Brain pericyte (primary cell): ENCODE measurements at regions not wholly inside any gene's neighbourhood (a gene's known extent, or its start where the extent isn't known, plus 50 kb on each side); places are given as distances from the start of the nearest gene placed in this dataset.

ENCODE experiments used
- DNase-seq: peaks from one replicate; pipeline ENCODE4 v3.0.0-alpha.2; 2012; ENCODE audit warnings: low read depth, low spot score

DNA sequence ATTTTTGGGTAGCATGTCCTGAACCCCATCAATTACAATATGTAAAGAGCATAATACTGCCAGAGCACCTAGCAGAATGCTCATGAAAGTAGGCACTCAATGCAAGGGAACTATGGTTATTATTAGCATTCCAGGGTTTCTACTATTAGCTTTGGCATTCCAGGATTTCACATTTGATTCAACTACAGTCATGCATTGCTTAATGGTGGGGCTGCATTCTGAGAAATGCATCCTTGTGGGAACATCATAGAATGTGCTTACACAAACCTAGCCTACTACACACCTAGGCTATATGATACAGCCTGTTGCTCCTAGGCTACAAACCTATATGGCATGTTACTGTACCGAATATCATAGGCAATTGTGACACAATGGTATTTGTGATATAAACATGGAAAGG, 247.8 kb downstream of the CD83 start:
- DNase-seq = no peak

DNA sequence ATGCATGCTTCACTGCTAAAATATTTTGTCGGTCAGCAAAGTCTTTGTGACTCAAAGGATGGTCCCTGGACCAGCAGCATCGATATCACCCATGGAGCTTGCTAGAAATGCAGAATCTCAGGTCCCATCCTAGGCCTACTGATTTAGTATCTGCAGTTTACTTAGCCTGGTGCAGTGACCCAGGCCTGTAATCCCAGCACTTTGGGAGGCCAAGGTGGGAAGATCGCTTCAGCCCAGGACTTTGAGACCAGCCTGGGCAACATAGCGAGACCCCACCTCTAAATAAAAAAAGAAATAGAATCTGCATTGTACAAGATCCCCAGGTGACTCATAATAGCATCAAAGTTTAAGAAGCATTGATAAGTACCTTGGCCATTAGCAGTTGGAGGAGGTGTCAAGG, 248.7 kb downstream of the CD83 start:
- DNase-seq = no peak

DNA sequence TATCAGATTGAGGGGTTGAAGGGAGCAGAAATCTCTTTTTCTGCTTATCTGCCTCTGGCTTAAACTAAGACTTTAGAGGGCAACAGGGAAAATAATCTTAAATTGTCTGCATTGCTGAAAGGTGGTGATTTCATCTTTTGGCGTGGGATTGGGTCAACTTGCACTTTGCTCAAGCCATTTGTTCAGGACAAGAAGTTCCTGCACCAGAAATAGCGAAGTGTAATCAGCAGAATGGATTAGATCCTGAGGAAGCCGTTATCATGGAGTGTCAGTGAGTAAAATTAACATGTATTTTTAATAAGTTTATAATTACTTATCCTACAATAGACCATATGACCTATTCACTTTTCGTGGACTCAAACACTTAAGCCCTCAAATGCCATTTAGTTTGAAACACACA, 249.3 kb downstream of the CD83 start:
- DNase-seq = no peak

DNA sequence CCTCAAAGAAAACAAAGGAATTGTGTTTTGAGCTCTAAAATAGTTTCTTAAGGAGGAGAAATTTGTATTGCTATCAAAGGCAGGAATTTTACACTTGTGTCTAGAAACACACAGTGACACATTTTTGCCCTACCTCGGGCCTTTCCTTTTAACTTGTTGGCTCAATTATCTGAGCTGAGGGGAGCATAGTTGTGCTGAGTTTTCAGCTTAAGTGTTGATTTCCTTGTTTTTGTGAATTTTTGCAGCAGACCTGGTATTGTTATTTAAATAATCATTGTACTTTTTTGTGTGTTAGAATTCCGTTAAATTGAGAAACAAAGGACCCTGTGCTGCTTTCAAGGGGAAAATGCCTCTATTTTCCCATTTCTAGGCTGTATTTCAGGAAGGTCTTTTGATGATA, 249.7 kb downstream of the CD83 start:
- DNase-seq = no peak

DNA sequence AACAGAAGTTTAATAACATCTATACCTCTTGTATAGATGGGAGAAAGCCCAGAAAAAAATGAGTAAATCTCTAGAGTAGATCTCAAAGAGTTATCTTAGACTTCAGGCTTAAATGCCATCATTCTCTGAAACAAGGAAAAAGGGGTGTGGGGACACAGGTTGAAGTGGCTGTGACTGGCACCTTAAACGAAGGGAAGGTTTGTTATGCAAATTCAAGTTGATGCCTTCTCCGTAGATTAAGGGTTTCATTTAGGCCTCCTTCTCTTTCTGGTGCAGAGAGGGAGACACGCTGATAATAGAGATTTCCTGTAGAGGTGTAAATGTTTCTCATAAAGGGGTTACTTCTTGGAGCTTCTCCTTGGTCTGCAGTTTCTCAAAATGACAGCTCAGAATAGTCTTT, 252.1 kb downstream of the CD83 start:
- no peak for DNase-seq

DNA sequence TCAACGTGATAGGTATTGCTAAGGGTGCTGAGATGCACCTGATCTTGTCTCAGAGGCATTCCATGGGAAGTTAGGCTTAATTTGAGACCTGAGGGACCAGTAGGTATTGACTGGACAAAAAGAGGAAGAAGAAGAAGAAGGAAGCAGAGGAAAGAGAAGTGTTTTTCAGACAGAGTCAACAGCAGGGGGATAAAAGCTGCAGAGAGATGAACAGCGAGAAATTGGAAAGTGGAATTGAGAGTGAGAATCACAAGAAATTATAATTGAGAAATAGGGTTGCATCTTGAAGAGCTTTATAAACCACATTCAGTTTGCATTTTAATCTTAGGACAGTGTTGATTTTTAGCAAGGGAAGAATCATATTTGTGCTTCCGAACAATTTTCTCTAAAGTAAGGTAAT, 254.0 kb downstream of the CD83 start:
- no peak for DNase-seq

DNA sequence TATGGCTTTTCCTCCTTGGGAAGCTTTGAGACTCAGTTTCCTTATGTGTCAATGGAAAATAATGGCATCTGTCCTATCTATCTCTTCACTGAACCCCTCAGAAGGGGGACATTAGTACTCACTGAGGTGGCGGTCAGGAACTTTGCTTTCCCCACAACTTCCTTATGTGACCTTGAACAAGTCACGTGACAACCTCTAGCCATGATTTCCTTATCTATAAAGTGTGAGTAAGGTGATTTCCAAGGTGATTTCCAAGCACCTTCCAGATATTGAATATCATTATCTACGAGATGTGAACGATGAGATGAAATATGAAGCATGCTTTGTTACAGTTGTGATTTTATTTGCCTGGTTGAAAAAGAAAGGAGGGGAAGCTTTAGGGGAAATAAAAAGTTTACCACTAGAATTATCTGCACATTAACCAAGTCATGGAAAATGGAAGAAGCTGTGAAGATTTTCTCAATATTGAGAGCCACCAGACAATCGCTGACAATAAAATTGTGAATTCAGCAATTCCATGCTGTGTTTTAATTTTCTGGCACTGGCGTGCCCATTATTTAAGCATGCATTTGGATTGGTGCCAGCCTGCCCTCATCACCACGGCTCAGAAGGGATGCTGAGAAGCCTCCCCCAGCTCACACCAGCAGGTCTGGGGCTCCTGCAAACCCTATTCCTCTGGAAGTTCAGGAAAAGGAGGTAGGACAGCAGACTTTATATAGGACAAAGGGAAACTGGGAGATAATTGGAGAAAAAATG, 255.3 kb downstream of the CD83 start:
- no peak for DNase-seq

DNA sequence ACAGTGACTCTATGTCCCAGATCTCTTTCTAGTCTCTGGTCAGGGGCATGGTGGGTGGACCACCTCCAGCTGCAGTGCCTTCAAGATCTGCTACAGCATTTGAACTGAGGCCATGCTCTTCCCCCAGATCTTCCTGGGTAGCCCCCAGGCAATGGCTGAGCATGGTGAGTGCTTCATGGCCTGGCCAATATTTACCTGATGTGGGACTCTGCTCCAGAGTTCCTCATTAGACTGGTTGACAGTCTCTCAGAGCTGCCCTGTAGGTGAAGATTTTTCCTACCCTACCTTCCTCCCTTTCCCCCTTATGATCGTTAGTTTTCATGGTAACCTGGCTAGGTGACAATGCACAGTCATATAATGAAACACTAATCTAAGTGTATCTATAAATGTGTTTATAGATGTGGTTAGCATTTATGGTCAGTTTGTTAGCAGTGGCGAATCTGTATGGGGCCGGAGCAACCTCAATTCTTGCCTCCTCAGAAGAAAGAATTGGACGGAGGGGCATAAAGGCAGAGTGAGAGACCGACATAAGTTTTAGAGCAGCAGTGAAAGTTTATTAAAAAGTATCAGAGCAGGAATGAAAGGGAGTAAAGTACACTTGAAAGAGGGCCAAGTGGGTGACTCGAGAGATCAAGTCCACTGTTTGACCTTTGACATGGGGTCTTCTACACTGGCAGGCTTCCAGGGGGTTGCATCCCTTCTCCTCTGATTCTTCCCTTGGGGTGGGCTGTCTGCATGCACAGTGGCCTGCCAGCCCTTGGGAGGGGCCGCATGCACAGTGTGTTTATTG, 256.3 kb downstream of the CD83 start:
- no peak for DNase-seq

DNA sequence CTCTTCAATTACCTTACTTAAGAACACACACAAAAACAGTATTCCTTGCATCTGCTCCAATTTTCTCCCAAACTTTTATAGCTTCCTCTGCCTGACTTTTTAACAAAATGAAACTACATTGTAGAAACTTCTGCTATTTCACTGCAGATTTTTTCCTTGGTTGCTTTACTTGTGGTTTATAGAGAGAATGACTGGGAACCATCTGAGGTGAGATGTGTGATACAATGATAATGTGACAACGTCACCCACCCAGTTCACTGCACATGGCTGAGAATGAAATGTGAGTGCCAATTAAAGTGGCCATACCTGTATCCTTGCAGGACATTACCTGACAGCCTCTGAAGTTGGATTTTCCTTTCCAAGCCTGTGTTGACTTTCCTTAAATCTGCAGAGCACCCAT, 258.4 kb downstream of the CD83 start:
- no peak for DNase-seq

DNA sequence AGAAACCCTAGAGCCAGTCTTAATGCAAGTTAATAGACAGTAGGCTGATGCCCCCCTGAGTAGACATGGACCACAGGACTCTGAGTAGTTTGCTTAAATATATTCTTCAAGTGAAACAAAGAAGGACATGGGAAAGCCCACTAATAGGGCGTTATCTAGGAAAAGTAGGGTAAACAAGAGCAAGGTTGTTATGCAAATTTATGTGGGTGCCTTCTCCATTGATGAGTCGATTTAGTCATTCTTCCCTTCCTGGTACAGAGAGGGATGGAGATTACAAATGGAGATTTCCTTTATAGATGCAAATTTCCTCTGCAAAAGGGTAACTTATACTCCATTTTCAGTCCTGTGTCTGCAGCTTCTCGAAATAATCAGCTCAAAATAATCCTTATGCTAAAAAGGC, 262.0 kb downstream of the CD83 start:
- no peak for DNase-seq

DNA sequence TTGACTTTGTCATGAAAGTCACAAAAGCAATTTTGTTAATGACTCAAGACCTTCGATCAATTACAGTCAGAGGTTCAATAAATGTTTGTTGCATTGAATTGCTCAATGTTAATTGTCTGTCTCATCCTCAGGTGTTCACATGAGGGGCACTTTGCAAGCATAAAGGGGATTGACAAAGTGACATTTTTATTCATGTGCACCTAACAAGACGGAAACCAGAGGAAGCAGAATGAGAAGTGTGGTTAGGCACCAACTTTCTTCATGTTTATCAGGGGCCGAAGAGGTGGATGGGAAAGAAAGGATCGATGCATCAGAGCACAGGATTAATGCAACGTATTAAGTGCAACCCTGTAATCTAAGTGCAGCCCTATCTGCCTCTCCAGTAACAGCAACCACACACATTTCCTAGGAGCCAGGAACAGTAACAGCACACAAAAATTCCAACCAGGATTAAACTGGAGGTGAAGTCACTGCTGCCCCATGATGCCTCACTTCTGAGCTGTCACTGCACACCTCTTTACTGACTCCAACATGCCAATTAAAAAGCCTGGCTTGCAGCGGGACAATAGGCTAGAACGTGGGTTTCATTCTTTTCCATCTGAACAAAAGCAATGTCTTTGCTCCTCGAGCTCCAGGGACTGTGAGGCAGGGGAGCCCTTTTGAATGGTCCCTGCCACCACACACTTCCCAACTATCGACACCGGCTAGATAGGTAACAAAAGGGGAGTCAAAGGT, 262.7 kb downstream of the CD83 start:
- DNase-seq = no peak

DNA sequence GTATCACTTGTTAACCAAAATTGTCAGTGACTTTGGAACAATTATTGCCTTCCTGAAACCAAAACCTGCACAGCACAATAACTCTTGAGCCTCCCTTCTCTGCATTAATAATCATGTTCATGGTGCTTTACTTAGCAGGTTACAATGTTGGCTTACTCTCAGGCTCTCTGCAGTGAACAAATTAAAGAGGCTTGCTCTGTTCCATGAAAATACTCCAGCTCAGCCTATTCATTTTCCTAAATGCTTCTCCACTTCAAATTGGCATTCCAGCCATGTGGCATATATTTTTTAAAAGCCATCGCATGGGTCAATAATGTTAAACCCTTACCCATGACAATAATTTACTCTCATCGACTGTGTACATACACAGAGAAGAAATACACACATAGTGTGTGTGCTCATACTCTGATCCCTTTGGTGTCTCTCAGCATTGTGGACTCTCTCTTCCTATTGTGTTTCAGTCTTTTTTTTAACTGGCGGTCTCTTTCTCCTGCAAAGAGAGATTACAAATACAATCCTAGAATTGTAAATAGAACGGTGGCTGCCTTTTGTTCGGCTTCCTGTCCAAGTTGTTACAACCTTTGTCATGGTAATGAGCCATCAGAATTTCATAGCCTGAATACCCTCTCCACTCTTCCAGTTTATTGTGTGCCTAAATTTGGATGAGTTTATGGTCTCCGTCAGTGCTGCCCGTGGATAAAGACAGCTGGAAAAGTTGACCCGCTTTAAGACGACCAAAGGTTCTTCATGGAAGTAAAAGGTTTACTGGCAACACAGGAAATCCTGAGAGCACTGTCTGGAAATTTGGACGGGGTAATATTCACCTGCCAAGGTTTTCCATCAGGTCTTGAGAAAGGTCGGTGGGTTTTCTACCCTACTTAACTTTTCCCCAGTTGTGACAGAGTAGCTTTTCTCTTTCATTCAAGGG, 263.6 kb downstream of the CD83 start:
- DNase-seq = no peak

DNA sequence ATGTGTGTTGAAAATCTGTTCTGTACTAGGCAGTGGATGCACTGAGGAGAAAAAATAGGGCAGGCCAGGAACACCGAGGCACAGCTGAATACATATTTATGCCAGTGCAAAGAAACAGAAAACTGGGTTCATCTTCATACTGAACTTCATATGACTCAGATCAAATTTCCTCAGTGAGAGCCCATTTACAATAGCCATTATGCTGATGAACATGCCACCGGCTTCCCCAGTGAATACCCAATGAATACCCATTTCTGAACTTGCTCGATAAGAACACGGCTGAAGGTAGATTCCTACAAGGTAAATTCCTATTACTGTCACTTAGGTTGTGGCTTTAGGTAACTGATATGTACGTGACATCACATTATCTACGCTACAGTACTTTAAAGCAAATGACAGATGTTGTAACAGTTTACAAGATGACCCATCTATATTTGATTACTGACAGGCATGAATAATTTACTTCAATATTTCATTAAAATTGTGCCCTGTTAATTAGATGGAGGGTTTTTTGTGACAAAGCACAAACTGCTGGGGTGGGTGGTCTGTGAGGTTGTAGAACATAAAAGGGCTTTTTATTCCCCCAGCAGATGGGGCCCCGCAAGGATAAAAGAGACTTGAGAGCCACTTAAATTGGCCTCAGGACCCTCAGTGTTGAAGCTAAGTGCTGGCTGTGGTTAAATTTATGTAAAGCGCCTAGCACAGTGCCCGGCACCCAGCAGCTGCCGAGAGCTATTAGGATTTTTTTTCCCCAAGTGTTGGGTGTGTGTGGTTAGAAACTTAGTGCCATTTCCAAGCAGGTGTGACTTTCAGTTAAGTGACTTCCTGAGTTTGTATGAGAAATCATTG, 264.5 kb downstream of the CD83 start:
- no peak for DNase-seq

DNA sequence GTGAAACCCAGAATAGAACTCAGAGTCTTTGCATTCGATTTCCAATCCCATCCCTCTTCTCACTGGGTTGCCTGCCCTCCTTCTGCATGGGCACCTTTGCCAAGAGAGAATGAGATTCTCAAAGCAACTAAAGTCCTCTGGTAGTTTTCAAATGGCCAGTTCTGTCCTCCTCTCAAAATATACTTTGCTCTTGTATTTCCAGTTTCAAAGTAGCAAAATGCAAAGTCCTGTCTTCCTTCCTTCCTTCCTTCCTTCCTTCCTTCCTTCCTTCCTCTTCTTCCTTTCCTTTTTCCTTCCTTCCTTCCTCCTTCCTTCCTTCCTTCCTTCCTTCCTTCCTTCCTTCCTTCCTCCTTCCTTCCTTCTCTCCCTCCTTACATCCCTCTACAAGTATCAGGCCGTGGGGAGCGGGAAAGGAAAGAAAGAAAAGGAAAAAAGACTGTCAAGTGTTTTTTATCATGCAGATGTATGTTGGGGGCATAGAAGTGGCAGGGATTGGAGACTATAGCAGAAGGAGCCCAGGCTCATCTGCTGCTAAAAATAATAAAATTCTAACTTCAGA, 265.2 kb downstream of the CD83 start:
- DNase-seq = no peak

DNA sequence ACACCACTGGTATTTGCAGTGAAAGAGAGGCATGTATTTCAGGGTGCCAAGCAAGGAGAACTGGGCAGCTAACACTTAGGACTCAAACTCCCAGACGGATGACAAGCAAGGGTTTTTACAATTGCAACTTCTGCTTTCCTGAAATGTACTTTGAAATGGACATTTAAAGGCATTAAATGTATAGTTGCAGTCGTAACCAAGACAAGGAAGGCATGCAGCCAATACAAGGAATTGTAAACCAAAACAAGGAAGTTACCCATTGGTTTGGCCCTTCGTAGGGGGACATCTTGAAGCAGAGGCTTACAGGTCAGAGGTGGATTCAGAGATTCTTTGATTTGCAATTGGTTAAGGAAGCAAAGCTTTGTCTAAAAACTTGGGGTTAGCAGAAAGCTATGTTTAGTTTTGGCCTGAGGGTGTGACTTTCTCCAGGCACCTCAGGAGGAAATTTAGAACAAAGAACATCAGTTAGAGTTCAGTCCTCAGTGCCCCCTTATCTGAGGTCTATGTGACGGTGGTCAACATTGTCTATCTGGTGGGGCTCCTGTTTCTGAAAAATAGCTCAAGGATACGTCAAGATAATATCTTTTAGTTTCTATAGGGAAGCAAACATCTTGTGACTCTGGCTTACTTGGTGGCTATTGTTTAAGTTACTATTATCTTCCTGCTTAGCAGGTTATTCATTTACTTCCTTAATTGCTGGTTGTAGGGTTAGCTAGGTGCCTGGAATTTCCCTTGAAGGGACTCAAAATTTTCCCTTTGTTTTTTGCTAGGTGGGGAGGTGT, 266.0 kb downstream of the CD83 start:
- no peak for DNase-seq

DNA sequence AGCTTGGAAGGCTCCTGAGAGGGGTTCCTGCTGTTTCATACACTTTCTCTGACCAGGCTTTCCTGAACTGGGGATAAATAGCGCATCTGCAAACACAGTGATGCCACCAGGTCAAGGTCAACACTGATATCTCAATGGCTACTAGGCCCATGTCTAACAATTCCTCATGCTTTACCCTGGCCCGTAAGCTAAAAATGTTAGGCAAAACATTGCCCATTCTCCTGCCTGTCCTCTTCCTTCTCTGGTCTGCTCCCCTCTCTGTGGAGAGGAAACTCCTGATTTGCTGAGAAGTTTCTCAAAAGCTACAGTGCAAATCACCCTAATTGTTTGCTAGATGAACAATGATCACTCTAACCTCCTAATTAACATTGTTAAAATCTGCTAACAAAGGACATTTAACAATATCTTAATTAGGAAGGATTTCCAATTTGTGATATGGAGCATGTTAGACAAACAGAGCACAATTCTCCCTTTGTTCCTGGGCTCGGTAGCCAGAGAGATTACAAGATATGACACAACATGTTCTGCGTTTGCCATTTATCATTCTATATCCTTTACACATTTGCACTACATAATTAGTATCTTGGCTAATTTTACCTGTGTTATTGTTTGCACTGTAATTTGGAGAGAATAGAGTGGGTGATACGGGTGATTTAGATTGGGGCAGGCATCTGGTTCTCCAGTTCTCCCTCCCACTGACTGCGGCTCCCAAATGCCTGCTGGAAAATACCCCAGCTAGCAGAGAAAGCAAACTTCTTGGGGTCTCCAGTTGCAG, 266.8 kb downstream of the CD83 start:
- DNase-seq = no peak

DNA sequence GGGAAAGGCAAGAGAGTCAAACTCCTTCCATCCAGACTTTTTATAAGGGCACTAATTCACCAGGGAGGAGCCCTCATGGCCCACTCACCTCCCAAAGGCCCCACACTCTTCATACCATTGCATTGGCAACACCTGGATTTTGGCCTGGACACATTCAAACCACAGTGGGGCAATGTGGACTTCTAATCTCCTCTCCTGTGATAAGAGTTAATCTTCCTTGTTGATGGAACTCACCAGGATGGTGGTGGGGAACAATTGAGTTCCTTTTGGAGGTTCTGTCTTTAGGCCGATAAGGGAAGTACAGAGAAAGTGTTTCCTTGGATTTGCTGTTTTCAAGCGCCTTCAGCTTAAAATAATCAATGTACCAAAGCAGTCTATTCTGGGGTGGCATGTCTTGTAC, 268.7 kb downstream of the CD83 start:
- DNase-seq = no peak

DNA sequence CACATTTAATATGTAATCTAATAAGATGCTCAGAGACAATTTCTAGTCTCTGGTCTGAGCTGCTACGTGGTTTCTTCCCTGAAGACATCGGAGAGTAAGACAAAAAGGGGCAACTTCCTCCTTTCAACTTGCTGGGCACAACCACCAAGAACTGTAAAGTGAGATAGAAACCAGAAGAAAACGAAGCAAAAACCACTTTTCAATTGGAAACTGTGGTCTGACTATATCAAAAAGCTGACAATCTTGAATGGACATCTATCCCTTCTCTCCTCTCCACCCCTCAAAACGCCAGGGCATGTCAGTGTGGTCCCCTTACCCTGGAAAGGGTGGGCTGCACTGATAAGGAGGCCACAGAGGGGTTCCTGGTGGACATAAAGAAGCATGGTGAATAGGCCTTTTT, 269.1 kb downstream of the CD83 start:
- no peak for DNase-seq

DNA sequence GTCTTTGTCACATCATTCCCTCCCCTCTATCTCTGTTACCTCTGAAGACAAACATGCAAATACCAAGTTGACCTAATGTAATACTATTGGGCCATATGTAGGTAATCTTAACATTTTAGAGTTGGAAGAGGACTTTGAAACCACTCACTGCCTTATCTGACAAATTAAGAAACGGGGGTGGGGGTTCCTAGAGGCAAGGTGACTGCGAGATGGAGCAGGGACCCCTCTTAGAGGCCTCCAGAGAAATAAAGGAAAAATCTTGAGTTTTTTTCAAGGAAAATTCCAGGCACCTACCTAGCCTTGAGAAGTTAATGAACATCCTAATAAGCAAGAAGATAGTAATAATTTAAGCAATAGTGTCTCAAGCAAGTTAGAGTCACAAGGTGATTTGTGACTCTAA, 270.8 kb downstream of the CD83 start:
- no peak for DNase-seq
